AG09309 (cell line): ENCODE measurements at regions not wholly inside any gene's neighbourhood (a gene's known extent, or its start where the extent isn't known, plus 50 kb on each side); places are given as distances from the start of the nearest gene placed in this dataset.

ENCODE experiments used
- DNase-seq: peaks from one replicate; pipeline ENCODE4 v3.0.0-alpha.2; 2010; ENCODE audit warnings: low read depth
- H3K4me3 ChIP-seq: 2 replicates; pipeline ENCODE4 v1.5.1; 2011; ENCODE audit warnings: mild to moderate bottlenecking, low read depth, low read length, moderate library complexity; ENCODE audit not compliant: control insufficient read depth
- TF ChIP-seq, protein P1 (sequence below): IDR thresholded peaks from 2 replicates; pipeline ENCODE4 v1.5.1; 2011; ENCODE audit warnings: mild to moderate bottlenecking, low read depth, low read length, inconsistent platforms; ENCODE audit not compliant: insufficient read depth, control insufficient read depth; ENCODE audit errors: missing control alignments

DNA sequence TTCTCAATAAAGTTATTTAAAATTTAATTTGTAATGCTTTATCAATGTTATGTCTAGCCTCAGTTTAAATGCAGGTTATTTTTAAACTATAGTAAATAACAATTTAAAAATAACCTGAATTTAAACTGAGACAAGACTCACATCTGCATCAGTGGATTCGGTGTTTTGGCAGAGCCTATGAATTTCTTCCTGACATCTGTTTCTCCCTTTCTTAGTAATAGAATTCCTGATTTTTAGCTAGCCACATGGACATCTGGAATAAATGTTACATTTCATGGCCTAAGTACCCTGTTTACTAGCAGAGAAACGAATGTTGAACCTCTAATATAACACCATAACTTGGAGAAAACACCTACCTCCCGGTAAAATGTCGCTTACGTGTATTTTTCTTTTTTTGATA, 1141.6 kb upstream of the ADGRL2 start:
- TF ChIP-seq, protein P1, sequence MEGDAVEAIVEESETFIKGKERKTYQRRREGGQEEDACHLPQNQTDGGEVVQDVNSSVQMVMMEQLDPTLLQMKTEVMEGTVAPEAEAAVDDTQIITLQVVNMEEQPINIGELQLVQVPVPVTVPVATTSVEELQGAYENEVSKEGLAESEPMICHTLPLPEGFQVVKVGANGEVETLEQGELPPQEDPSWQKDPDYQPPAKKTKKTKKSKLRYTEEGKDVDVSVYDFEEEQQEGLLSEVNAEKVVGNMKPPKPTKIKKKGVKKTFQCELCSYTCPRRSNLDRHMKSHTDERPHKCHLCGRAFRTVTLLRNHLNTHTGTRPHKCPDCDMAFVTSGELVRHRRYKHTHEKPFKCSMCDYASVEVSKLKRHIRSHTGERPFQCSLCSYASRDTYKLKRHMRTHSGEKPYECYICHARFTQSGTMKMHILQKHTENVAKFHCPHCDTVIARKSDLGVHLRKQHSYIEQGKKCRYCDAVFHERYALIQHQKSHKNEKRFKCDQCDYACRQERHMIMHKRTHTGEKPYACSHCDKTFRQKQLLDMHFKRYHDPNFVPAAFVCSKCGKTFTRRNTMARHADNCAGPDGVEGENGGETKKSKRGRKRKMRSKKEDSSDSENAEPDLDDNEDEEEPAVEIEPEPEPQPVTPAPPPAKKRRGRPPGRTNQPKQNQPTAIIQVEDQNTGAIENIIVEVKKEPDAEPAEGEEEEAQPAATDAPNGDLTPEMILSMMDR: no peak
- DNase-seq: no peak
- no peak overlapping the region for H3K4me3 ChIP-seq

DNA sequence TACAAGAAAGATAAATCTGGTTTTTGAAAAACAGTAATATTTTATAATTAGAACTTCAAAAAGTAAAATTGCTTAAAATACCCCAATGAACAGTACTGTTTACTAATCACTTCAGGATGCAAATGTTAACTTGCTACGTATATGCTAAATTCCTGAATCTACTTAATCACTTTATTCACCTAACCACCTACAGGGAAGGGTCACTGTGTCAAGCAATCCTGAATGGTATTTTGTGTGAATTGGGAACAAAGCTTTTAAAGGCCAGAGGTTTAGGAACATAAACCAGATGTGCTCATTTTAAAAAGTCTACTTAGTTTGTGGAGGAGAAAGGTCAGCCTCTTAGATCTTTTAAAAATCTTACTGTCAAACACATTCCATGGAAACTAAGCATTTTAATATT, 1143.0 kb upstream of the ADGRL2 start:
- no peak overlapping the region for H3K4me3 ChIP-seq
- TF ChIP-seq, protein P1: no peak
- DNase-seq: no peak

DNA sequence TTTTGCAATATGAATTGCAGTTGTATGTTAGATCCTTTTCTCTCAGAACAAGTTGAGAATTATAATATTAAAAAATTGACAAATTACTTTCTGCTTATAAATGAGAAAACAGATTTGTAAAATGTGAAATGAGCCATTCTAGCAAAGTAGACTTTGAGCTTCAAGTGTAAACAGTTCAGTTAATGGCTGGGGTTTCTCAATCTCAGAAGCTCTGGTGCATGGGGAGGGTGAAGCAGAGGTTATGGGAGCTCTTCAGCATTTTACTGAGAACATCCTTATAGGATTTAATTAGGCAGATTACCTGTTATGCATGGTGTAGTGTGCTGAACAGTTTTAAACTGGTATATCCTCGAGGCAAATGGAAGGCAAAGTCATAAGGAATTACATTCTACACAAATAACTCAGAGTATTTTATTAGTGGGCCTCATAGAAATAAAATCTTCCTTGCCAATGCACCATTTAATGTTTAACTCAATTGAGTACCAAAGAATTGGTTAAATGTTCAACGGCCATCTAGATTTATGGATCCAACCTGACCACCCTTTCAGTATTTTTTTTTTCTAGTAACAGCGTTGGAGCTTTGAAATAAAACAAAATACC, 1143.6 kb upstream of the ADGRL2 start:
- TF ChIP-seq, protein P1: no peak
- no peak for DNase-seq
- no peak overlapping the region for H3K4me3 ChIP-seq

DNA sequence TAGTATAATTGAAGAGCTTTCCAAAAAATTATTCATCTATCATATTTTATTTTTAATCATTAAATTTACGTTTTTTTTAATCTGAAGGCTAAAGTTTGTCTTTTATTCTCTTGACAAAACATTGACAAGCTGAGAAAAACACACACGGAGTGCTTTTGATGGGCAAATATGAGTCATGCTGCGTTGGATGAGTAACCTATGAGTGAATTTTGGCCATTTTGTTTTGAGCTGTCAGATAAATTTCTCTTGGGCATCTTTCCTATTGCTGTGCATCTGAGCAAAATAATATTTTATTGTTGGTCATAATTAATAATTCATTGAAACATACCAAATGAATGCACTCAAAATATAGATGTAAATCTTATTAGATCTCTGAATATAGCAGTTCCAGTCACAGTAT, 1144.1 kb upstream of the ADGRL2 start:
- no peak overlapping the region for H3K4me3 ChIP-seq
- TF ChIP-seq, protein P1: no peak
- no peak for DNase-seq

DNA sequence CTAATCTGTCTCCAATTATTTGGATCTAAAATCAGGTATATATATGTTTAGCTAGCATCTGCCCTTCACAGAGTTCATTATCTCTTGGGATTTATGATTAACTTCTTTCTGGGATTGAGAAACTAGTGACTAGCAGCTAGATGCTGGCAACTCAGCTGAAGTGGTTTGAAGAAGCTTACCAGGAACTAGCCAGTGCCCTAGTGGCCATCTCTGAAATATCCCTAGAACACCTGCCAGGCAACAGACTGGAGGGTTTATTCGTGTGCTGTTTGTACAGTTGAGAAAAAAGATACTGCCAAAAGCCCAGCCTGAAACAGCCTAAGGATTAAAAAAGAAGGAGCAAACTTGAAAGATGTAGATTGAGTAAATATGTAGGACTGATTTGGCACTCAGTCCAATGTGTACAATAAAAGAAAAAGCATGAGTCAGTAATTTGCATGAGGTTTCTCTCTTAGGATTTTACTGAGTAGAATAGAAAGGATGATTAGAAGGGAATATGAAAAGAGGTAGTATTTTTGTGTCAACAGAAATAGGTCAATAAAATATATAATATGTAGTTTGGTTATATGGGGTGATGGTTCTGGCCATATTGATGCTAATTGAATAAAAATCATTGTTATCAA, 1144.6 kb upstream of the ADGRL2 start:
- TF ChIP-seq, protein P1: no peak
- H3K4me3 ChIP-seq: no peak overlapping the region
- no peak for DNase-seq

DNA sequence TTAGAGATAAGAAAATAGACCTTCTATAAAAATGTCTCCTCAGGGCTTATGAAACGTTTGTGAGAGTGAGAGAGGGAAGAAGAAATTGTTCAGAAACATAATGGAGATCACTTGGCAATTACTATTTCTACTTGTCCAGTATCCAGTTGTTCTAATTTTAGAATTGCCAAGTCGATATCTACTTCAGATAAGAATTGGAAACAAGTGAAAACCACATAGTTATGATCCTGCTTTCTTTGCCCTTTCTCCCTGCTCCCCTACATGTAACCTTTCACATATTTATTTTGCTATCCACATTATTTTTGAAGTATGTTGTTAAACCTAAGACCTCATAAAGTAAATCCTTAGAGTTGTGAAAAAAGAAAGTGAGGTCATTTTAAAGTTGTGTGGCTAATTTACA, 1154.7 kb upstream of the ADGRL2 start:
- TF ChIP-seq, protein P1: no peak
- DNase-seq: no peak
- no peak overlapping the region for H3K4me3 ChIP-seq
